ENCODE measurements at regions not wholly inside any gene's neighbourhood (a gene's known extent, or its start where the extent isn't known, plus 50 kb on each side); places are given as distances from the start of the nearest gene placed in this dataset.

DNA sequence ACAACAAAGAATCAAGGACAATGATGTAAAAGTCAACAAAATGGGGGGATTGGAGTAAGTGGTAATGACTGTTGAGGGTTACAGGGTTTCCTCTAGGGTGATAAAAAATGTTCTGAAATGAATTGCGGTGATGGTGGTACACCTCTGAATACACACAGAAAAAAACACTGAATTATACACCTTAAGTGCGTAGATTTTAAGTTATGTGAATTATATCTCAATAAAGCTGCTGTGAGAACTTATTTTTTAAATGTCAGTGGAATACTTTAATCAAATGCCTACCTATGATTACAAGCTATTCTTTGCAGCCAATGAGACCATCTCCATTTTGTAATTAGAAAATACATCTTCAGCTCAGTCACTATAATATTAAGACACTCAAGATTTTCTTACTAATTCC is 53.5 kb downstream of the ZNF608 start:
- no peak for ATAC-seq (ENCODE audit: low FRiP score)
- TF ChIP-seq, protein P1, sequence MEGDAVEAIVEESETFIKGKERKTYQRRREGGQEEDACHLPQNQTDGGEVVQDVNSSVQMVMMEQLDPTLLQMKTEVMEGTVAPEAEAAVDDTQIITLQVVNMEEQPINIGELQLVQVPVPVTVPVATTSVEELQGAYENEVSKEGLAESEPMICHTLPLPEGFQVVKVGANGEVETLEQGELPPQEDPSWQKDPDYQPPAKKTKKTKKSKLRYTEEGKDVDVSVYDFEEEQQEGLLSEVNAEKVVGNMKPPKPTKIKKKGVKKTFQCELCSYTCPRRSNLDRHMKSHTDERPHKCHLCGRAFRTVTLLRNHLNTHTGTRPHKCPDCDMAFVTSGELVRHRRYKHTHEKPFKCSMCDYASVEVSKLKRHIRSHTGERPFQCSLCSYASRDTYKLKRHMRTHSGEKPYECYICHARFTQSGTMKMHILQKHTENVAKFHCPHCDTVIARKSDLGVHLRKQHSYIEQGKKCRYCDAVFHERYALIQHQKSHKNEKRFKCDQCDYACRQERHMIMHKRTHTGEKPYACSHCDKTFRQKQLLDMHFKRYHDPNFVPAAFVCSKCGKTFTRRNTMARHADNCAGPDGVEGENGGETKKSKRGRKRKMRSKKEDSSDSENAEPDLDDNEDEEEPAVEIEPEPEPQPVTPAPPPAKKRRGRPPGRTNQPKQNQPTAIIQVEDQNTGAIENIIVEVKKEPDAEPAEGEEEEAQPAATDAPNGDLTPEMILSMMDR (IDR thresholded peaks at IDR 0.05): no peak
- no peak for DNase-seq (ENCODE audit: low spot score)

DNA sequence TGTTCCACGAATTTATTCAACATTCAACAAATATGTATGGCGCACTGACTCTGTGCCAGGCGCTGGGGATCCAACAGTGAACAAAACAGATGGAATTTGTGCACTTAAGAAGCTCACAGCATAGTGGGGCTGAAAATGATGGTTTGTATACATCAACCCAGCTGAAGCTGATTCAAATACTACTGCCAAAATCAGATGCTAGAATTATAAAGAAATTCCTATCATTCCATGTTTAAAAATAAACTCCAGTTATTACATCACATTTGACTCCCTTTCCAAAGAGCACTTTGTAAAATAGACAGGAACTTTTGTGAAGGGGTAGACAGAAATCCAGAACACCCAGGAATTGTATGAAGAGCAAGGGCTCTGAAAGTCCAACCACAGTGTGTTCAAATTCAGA is 54.1 kb downstream of the ZNF608 start:
- no peak for DNase-seq (ENCODE audit: low spot score)
- TF ChIP-seq, protein P1 (IDR thresholded peaks at IDR 0.05): no peak
- no peak for ATAC-seq (ENCODE audit: low FRiP score)

DNA sequence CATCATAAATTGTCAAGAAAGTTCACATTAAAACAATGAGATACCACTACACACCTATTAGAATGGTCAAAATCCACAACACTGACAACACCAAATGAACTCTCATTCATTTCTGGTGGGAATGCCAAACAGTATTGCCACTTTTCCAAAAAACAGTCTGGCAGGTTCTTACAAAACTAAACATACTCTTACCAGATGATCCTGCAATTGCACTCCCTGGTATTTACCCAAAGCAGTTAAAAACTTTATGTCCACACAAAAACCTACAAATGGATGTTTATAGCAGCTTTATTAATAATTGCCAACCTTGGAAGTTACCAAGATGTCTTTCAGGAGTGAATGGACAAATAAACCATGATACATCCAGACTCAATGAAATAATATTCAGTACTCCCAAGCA is 56.8 kb downstream of the ZNF608 start:
- no peak for DNase-seq (ENCODE audit: low spot score)
- no peak for ATAC-seq (ENCODE audit: low FRiP score)
- TF ChIP-seq, protein P1 (IDR thresholded peaks at IDR 0.05): no peak

DNA sequence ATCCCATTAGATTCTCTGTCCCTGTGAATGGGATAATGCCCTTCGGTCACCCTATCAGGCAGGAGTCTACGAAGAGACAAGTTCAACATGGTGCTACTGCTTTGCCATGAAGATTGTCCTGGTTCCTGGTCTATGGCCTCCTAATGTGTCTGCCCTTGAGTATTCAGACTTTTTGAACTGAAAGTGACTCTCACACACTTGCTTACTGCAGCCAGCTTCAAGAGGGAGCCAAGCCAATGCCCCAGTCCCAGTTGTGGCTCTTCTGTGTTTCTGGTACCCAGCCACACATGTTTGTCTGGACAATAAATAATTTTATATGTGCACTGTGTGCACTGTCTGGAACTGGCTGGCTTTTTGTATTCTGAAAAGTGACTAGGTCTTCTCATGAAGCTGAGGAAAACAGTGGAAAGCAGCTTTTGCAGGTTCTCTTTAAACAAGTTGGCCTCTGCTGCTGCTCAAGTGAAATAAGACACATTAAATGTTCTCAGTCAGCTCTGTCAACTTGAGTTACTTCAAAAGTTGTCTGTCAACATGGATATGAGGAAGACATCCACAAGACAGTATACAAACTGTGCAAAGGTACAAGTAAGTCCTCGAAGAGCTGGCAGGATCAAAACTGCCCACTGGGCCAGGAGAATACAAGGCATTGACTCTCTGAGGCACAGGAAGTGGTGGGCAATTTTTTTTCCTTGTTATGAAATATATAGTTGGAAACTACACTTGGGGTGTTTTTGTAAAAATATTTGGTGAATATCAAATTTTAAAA is 60.0 kb downstream of the ZNF608 start:
- TF ChIP-seq, protein P1 (IDR thresholded peaks at IDR 0.05): no peak
- DNase-seq (ENCODE audit: low spot score) (no peak), ATAC-seq (ENCODE audit: low FRiP score) (no peak)

DNA sequence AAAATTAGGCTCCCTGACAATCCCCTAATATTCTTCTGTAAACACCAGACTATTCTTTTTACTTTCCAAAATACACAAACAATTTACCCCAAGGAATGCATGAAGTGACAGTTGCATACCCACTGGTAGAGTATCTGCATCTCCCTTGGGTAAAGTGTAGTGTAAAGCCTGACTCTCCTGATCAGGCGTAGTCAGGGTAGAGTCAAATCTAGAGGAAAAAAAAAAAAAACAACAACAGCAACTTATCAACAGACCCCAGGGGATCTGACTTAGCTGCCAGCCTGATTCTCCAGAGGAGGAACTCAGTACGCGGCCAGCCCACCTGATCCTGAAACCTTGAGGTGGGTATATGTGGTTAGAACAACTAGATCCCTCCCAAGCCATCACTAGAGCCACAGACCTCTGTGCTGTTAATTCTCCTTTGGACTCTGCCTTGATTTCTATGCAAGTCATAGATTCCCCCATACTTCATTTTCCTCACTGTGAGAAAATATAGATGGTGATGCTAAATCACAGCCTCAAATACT is 61.0 kb downstream of the ZNF608 start:
- DNase-seq (ENCODE audit: low spot score) (no peak), ATAC-seq (ENCODE audit: low FRiP score) (no peak)
- TF ChIP-seq, protein P1 (IDR thresholded peaks at IDR 0.05): no peak

DNA sequence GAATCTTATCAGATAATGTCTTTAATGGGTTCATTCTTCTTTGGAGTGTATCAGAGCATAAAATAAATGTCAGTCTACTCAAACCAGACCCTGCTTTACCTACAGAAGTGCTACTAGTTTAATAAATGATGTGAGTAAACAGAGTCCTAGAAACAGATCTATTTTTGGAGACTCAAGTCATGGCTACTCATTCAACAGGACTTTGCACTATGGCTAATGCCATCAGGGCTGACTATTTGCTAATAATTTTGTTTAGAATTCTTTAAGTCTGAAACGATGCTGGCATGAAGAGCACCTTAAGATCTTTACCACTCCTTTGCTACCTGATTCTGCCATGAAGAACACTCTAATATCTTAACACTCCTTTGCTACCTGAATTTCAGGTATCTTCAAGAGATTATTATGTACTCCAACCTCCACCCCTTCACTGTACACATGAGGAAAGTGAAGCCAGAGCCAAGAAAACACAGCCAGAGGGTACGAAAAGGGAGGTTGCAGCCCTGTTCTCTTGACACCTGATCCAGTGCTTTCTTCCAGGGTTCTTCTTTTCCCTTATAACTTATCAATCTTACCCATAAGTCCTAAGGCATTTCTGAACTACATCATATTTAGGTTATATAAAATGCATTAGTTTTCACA is 62.4 kb downstream of the ZNF608 start:
- TF ChIP-seq, protein P1 (IDR thresholded peaks at IDR 0.05): no peak

More for the DNA sequence above, 62.4 kb downstream of the ZNF608 start:
- ATAC-seq (ENCODE audit: low FRiP score) (no peak), DNase-seq (ENCODE audit: low spot score) (no peak)

All from omental fat pad (tissue), 3 donors.